Thymus (tissue), 11 donors: ENCODE measurements at regions not wholly inside any gene's neighbourhood (a gene's known extent, or its start where the extent isn't known, plus 50 kb on each side); places are given as distances from the start of the nearest gene placed in this dataset.

Experiments
- DNase-seq, 9 donors: peaks; one replicate each; pipeline ENCODE4 v3.0.0-alpha.2; 2013; ENCODE audit warnings: low spot score in 9 of 9, low read depth in 6 of 9, missing footprints in 1 of 9
- H3K27ac ChIP-seq, 2 donors: one replicate each; pipeline ENCODE4 v1.5.1; 2013; ENCODE audit warnings: control low read depth in 1 of 2, low read depth in 1 of 2, low read length in 1 of 2, mild to moderate bottlenecking in 1 of 2, moderate library complexity in 1 of 2
- H3K27me3 ChIP-seq, 2 donors: one replicate each; pipeline ENCODE4 v1.5.1; 2013; ENCODE audit warnings: low read length in 1 of 2; ENCODE audit not compliant: control insufficient read depth in 2 of 2, insufficient read depth in 1 of 2
- H3K36me3 ChIP-seq, 2 donors: one replicate each; pipeline ENCODE4 v1.5.1; 2013; ENCODE audit warnings: low read length in 1 of 2, mild to moderate bottlenecking in 1 of 2, moderate library complexity in 1 of 2; ENCODE audit not compliant: control insufficient read depth in 2 of 2, insufficient read depth in 2 of 2
- H3K4me1 ChIP-seq, 2 donors: one replicate each; pipeline ENCODE4 v1.5.1; 2013; ENCODE audit warnings: low read length in 2 of 2; ENCODE audit not compliant: control insufficient read depth in 2 of 2, insufficient read depth in 2 of 2
- H3K4me3 ChIP-seq, 2 donors: one replicate each; pipeline ENCODE4 v1.5.1; 2013; ENCODE audit warnings: low read length in 2 of 2, control low read depth in 1 of 2, mild to moderate bottlenecking in 1 of 2
- H3K9me3 ChIP-seq, 2 donors: one replicate each; pipeline ENCODE4 v1.5.1; 2013; ENCODE audit warnings: low read length in 1 of 2, mild to moderate bottlenecking in 1 of 2; ENCODE audit not compliant: control insufficient read depth in 2 of 2, insufficient read depth in 1 of 2
- WGBS: extraction: QIAGEN DNeasy Blood & Tissue Kit; methylation state at CpG from one replicate; pipeline ENCODE4 v1.1.7; 2013; 5-methylcytosine and 5-hydroxymethylcytosine counted together
- donor health status: healthy.

- Histone ChIP-seq H3K4me1 (no peaks in the 10 kb centered on the region), H3K27me3 (no peaks in the 10 kb centered on the region), H3K36me3 (no peaks in the 10 kb centered on the region), H3K27ac (no peak overlapping the region), H3K9me3 (no peaks in the 10 kb centered on the region), H3K4me3 (no peak overlapping the region)
- DNase-seq = no peak
- WGBS = 84% methylated on average over 1 of the region's 1 CpG
These were observed 424.2 kb upstream of the ROBO2 start for GRCh38 chr3:76615719-76616118.

- no peak overlapping the region for H3K4me3 ChIP-seq
These were observed 415.7 kb upstream of the ROBO2 start for GRCh38 chr3:76624164-76624563.

GRCh38 chr3:76627236-76627635, 412.7 kb upstream of the ROBO2 start:
- DNase-seq = no peak
- Histone ChIP-seq H3K27me3 (no peaks in the 10 kb centered on the region), H3K4me3 (no peak overlapping the region), H3K4me1 (no peaks in the 10 kb centered on the region), H3K9me3 (no peaks in the 10 kb centered on the region), H3K36me3 (no peaks in the 10 kb centered on the region), H3K27ac (no peak overlapping the region)
- WGBS = 82% methylated on average over 4 of the region's 4 CpGs

More at GRCh38 chr3:76624164-76624563, 415.7 kb upstream of the ROBO2 start:
- WGBS = 86% methylated on average over 6 of the region's 6 CpGs
- Histone ChIP-seq H3K36me3 (no peaks in the 10 kb centered on the region), H3K27ac (no peak overlapping the region), H3K9me3 (no peaks in the 10 kb centered on the region), H3K4me1 (no peaks in the 10 kb centered on the region), H3K27me3 (no peaks in the 10 kb centered on the region)
- no peak for DNase-seq

- H3K9me3 ChIP-seq = peaks cover 0 to 1% of the 10 kb centered on the region in 2 donors
- no peaks in the 10 kb centered on the region for H3K36me3 ChIP-seq
- H3K4me3 ChIP-seq = no peak overlapping the region
- H3K4me1 ChIP-seq = no peaks in the 10 kb centered on the region
- WGBS = 94% methylated on average over 4 of the region's 4 CpGs
- DNase-seq = no peak
- H3K27me3 ChIP-seq = no peaks in the 10 kb centered on the region
- no peak overlapping the region for H3K27ac ChIP-seq
These were observed 408.6 kb upstream of the ROBO2 start for GRCh38 chr3:76631251-76631650.

GRCh38 chr3:76638006-76638405, 401.9 kb upstream of the ROBO2 start:
- H3K27ac ChIP-seq = no peak overlapping the region
- peaks cover 0 to 1% of the 10 kb centered on the region in 2 donors for H3K9me3 ChIP-seq

GRCh38 chr3:76643623-76644304, 396.1 kb upstream of the ROBO2 start:
- Histone ChIP-seq H3K27me3 (no peaks in the 10 kb centered on the region), H3K27ac (no peak overlapping the region), H3K4me3 (no peak overlapping the region), H3K36me3 (no peaks in the 10 kb centered on the region), H3K4me1 (no peaks in the 10 kb centered on the region), H3K9me3 (no peaks in the 10 kb centered on the region)
- no peak for DNase-seq

More at GRCh38 chr3:76638006-76638405, 401.9 kb upstream of the ROBO2 start:
- Histone ChIP-seq H3K36me3 (no peaks in the 10 kb centered on the region), H3K27me3 (no peaks in the 10 kb centered on the region), H3K4me3 (no peak overlapping the region), H3K4me1 (no peaks in the 10 kb centered on the region)
- no peak for DNase-seq

GRCh38 chr3:76644305-76644675, 395.6 kb upstream of the ROBO2 start:
- Histone ChIP-seq H3K9me3 (no peaks in the 10 kb centered on the region), H3K36me3 (no peaks in the 10 kb centered on the region), H3K4me1 (no peaks in the 10 kb centered on the region), H3K27ac (no peak overlapping the region), H3K4me3 (no peak overlapping the region), H3K27me3 (no peaks in the 10 kb centered on the region)
- DNase-seq = no peak
- WGBS = 88% methylated on average over 4 of the region's 4 CpGs

GRCh38 chr3:76645724-76646123, 394.2 kb upstream of the ROBO2 start:
- Histone ChIP-seq H3K36me3 (no peaks in the 10 kb centered on the region), H3K4me1 (no peaks in the 10 kb centered on the region), H3K4me3 (no peak overlapping the region), H3K9me3 (no peaks in the 10 kb centered on the region), H3K27me3 (no peaks in the 10 kb centered on the region), H3K27ac (no peak overlapping the region)
- WGBS = 91% methylated on average over 2 of the region's 2 CpGs
- no peak for DNase-seq

GRCh38 chr3:76646921-76647562, 392.9 kb upstream of the ROBO2 start:
- no peaks in the 10 kb centered on the region for H3K27me3 ChIP-seq
- no peaks in the 10 kb centered on the region for H3K36me3 ChIP-seq
- H3K4me1 ChIP-seq = no peaks in the 10 kb centered on the region
- WGBS = 76% methylated on average over 13 of the region's 13 CpGs
- no peak overlapping the region for H3K4me3 ChIP-seq
- no peak overlapping the region for H3K27ac ChIP-seq
- peak in 1 of 9 donors; percentile 1 for DNase-seq
- no peaks in the 10 kb centered on the region for H3K9me3 ChIP-seq
